ENCODE measurements at regions not wholly inside any gene's neighbourhood (a gene's known extent, or its start where the extent isn't known, plus 50 kb on each side); places are given as distances from the start of the nearest gene placed in this dataset.

GRCh38 chr11:11141065-11141464 lies 212.0 kb downstream of the CSNK2A3 start:
- no peak for TF ChIP-seq CTCF (IDR thresholded peaks at IDR 0.05; ENCODE audit: insufficient read depth, low read length)
- TF ChIP-seq REST (IDR thresholded peaks at IDR 0.05; ENCODE audit: insufficient replicate concordance, low read depth), result no peak
- no peak for TF ChIP-seq POLR2AphosphoS5 (IDR thresholded peaks at IDR 0.05; ENCODE audit: low read depth)
- TF ChIP-seq SPI1 (IDR thresholded peaks at IDR 0.05; ENCODE audit: borderline replicate concordance, low read depth), result no peak

Measured in HL-60 (cell line).